Prostate gland (tissue), 2 donors: ENCODE measurements at regions not wholly inside any gene's neighbourhood (a gene's known extent, or its start where the extent isn't known, plus 50 kb on each side); places are given as distances from the start of the nearest gene placed in this dataset.
A peak's percentile ranks its signal among the peaks of the same experiment; 100 is the strongest.

Experiments
- DNase-seq: peaks from one replicate; pipeline ENCODE4 v3.0.0-alpha.2; 2019; ENCODE audit warnings: low spot score
- H3K27ac ChIP-seq, 2 donors: fragments of 200-600 bp; sonication (generic); 2 replicates each; pipeline ENCODE4 v1.5.1; 2017 to 2019
- H3K27me3 ChIP-seq: fragments of 200-600 bp; sonication (generic); replicated peaks from 2 replicates; pipeline ENCODE4 v1.5.1; 2019; ENCODE audit not compliant: insufficient read depth
- H3K36me3 ChIP-seq, 2 donors: fragments of 200-600 bp; sonication (generic); 1 replicate in 1 of 2; 2 replicates in 1 of 2; pipeline versions ENCODE4 v1.5.1 to v1.8.1; 2017 to 2019
- H3K4me1 ChIP-seq: fragments of 200-600 bp; sonication (generic); replicated peaks from 2 replicates; pipeline ENCODE4 v1.5.1; 2019
- H3K4me3 ChIP-seq, 2 donors: fragments of 200-600 bp; sonication (generic); 2 replicates each; pipeline ENCODE4 v1.5.1; 2017 to 2019
- H3K9me3 ChIP-seq: fragments of 200-600 bp; sonication (generic); 2 replicates; pipeline ENCODE4 v1.5.1; 2017
- POLR2A ChIP-seq: fragments of 450-650 bp; IDR thresholded peaks from one replicate; pipeline ENCODE4 v1.6.1; 2016; ENCODE audit warnings: antibody characterized with exemption, mild to moderate bottlenecking
- POLR2AphosphoS5 ChIP-seq: sonication (generic); formaldehyde crosslinking; IDR thresholded peaks from one replicate; pipeline ENCODE4 v1.6.1; 2017; ENCODE audit warnings: antibody characterized with exemption
- WGBS: methylation state at CpG from one replicate; pipeline ENCODE4 v1.1.5; 2018; 5-methylcytosine and 5-hydroxymethylcytosine counted together
- intact Hi-C: fragments of 100-400 bp; cut with DNase I; formaldehyde crosslinking; loops from one replicate; pipeline ENCODE4 v1.14.2; 2022
- TF ChIP-seq, protein P1 (sequence below), 4 experiments: fragments of 200-600 bp in 2 of 4; fragments of 450-650 bp in 2 of 4; sonication (generic) in 2 of 4; IDR thresholded peaks; 1 replicate in 3 of 4; 2 replicates in 1 of 4; pipeline ENCODE4 v1.5.1; 2016 to 2019; ENCODE audit warnings: antibody characterized with exemption in 4 of 4, mild to moderate bottlenecking in 2 of 4, moderate library complexity in 2 of 4

DNA sequence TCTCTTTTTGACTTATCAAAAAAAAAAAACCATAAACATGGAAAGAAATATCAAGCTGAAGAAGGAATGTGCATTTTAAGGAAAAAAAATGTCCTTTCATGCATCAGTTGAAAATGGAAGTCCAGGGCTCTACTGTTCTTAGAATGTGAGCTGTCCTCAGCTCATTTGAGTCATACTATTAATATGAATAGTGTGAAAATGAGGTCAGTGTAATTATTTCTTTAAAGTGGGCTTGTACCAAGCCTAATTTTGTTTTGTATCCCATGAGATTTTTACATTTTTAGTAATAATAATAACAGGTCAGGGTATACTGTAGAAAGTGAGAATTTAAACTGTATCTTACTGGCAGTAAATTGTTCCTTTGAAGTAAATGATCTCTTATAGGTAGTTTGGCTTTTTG lies 148.5 kb downstream of the NAA11 start:
- peak overlapping the region in 1 of 2 donors; percentile 45 for H3K27ac ChIP-seq
- peaks cover 13% of the 10 kb centered on the region for H3K4me1 ChIP-seq
- H3K9me3 ChIP-seq, result no peaks in the 10 kb centered on the region
- no peak for DNase-seq
- no peaks in the 10 kb centered on the region for H3K36me3 ChIP-seq
- no peak overlapping the region for H3K4me3 ChIP-seq
- intact Hi-C loops, result loop anchor here (10.0 kb wide), 2 partner anchors 93 to 107 kb away; no protein-coding TSS in a partner anchor
- H3K27me3 ChIP-seq, result no peaks in the 10 kb centered on the region
- TF ChIP-seq POLR2A (no peak), POLR2AphosphoS5 (no peak)
- TF ChIP-seq, protein P1, sequence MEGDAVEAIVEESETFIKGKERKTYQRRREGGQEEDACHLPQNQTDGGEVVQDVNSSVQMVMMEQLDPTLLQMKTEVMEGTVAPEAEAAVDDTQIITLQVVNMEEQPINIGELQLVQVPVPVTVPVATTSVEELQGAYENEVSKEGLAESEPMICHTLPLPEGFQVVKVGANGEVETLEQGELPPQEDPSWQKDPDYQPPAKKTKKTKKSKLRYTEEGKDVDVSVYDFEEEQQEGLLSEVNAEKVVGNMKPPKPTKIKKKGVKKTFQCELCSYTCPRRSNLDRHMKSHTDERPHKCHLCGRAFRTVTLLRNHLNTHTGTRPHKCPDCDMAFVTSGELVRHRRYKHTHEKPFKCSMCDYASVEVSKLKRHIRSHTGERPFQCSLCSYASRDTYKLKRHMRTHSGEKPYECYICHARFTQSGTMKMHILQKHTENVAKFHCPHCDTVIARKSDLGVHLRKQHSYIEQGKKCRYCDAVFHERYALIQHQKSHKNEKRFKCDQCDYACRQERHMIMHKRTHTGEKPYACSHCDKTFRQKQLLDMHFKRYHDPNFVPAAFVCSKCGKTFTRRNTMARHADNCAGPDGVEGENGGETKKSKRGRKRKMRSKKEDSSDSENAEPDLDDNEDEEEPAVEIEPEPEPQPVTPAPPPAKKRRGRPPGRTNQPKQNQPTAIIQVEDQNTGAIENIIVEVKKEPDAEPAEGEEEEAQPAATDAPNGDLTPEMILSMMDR (IDR thresholded peaks at IDR 0.05), result no peak

DNA sequence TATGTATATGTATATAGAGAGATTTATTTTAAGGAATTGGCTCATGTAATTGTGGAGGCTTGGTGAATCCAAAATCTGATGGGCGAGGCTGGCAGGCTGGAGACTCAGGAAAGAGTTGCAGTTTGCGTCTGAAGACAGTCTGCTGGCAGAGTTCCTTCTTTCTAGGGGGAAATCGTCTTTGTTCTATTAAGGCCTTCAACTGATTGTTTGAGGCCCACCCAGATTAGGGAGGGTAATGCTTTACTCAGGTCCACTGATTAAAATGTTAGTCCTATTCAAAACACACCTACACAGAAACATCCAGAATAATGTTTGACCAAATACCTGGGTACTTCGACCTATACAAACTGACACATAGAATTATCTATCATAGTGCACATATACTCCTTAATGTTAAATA lies 149.5 kb downstream of the NAA11 start:
- Histone ChIP-seq H3K4me1 (peaks cover 13% of the 10 kb centered on the region), H3K27me3 (no peaks in the 10 kb centered on the region), H3K4me3 (no peak overlapping the region), H3K27ac (peak overlapping the region; percentile 7 to 45), H3K36me3 (no peaks in the 10 kb centered on the region), H3K9me3 (no peaks in the 10 kb centered on the region)
- WGBS, result 64% methylated on average over 4 of the region's 4 CpGs
- DNase-seq, result no peak
- TF ChIP-seq POLR2AphosphoS5 (no peak), POLR2A (no peak)
- TF ChIP-seq, protein P1 (IDR thresholded peaks at IDR 0.05), result no peak
- intact Hi-C loops, result loop anchor here (10.0 kb wide), 2 partner anchors 92 to 108 kb away; no protein-coding TSS in a partner anchor

DNA sequence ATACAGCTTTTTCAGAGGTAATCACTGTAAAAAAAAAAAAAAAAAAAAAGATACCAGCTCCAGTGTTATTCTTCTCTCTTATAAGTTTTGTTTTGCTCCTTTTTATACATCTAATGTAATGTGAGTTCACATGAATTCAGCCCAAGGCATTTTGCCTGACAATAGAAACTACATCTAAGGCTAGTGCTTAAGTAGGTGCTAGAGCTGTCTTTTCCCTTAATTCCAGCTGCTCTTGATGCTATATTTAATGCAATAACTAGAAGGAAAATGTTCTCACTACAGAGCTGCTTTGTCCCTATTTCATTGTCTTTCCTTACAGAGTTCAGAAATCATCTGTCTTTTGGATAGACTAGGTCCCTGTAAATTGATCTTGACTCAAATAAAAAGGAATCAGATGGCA lies 150.1 kb downstream of the NAA11 start:
- peaks cover 13% of the 10 kb centered on the region for H3K4me1 ChIP-seq
- peak overlapping the region; percentile 7 to 45 for H3K27ac ChIP-seq
- no peak overlapping the region for H3K4me3 ChIP-seq
- H3K9me3 ChIP-seq, result no peaks in the 10 kb centered on the region
- H3K27me3 ChIP-seq, result no peaks in the 10 kb centered on the region
- TF ChIP-seq POLR2A (no peak), POLR2AphosphoS5 (no peak)
- TF ChIP-seq, protein P1 (IDR thresholded peaks at IDR 0.05), result no peak
- intact Hi-C loops, result loop anchor here (10.0 kb wide), 2 partner anchors 91 to 109 kb away; no protein-coding TSS in a partner anchor
- DNase-seq, result no peak
- no peaks in the 10 kb centered on the region for H3K36me3 ChIP-seq

DNA sequence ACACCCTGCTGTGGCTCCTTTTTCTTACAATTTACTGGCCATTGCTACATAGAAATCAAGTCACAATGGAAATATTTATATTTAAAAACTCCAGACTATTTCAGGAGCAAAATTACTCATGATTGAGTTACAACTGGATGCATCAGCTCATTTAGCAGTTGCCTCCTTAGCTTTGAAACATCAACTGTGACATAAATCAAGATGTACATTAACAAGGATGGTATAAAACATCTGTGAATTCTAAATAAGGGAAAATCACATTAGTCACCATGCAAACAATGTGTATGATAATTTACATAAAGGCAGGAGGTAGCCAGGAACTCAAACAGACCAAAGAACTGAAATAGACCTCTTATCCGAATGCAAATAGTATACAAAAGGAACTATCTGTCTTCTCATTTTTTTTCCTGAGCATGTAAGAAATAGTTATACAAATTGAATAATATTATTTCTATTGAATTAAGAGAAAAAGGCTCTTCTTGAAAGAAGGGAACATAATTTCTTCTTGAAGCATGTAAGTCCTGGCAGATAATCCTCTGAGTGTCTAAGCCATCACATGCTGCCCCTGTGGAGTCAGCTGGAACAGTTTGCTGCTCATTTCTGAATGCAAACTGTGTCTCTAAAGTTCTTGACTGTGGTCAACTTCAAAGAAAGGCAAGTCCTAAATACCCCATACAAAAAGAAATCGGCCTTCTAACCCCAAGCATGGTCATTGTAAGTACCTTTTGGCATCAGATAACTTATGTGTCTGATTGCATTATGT lies 151.2 kb downstream of the NAA11 start:
- no peak for DNase-seq
- 86% methylated on average over 2 of the region's 2 CpGs for WGBS
- Histone ChIP-seq H3K36me3 (no peaks in the 10 kb centered on the region), H3K27me3 (no peaks in the 10 kb centered on the region), H3K9me3 (no peaks in the 10 kb centered on the region), H3K4me1 (peaks cover 13% of the 10 kb centered on the region), H3K4me3 (no peak overlapping the region), H3K27ac (peak overlapping the region in 1 of 2 donors; percentile 45)
- TF ChIP-seq, protein P1 (IDR thresholded peaks at IDR 0.05), result no peak
- TF ChIP-seq POLR2AphosphoS5, result no peak
- TF ChIP-seq POLR2A, result no peak
- intact Hi-C loops, result loop anchor here (10.0 kb wide), 2 partner anchors 90 to 110 kb away; no protein-coding TSS in a partner anchor

DNA sequence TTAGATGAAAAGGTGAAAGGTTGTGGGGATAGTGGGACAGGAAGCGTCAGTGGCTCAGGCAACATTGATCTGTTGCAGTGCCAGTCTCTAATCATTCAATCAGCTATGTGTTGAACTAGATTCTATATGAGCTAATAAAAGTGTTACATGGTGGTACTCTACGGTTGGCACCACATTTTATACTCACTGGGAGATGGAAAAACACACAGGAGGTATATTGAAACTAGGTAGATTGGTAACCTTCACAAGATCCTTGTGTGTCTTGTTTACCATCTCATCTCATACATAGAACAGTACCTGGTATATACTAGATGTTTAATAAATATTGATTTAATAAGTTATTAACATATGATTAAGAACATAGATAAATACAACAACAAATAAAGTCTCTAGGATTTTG lies 152.7 kb downstream of the NAA11 start:
- intact Hi-C loops, result loop anchor here (10.0 kb wide), 2 partner anchors 88 to 112 kb away; no protein-coding TSS in a partner anchor
- Histone ChIP-seq H3K4me1 (peaks cover 13% of the 10 kb centered on the region), H3K9me3 (no peaks in the 10 kb centered on the region), H3K4me3 (no peak overlapping the region), H3K36me3 (no peaks in the 10 kb centered on the region), H3K27me3 (no peaks in the 10 kb centered on the region), H3K27ac (peak overlapping the region; percentile 27 to 45)
- DNase-seq, result no peak
- peak; percentile 51 for TF ChIP-seq POLR2AphosphoS5
- TF ChIP-seq, protein P1 (IDR thresholded peaks at IDR 0.05), result no peak
- TF ChIP-seq POLR2A, result no peak
- 78% methylated on average over 2 of the region's 2 CpGs for WGBS
